ENCODE measurements at regions not wholly inside any gene's neighbourhood (a gene's known extent, or its start where the extent isn't known, plus 50 kb on each side); places are given as distances from the start of the nearest gene placed in this dataset.

DNA sequence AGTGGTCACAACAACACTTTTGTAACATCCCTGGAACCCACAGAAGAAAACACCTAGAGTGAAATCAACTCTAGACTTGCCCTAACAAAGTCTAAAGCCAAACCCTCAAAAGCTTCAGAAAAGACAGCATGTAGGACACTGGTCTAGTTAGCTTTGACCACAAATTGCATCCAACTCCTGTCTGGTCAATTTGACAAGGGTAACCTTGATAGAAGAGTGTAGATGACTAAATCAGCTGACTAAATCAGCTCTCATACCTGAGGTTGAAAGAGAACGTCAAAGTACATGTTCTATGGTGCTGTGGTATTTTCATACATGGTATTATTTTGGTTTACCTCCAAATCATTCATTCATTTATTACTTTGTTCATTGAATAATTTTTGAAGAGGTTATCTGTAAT is 272.8 kb downstream of the KLF5 start:
- H3K36me3 ChIP-seq (ENCODE audit: control insufficient read depth, insufficient read depth, low read length), result no peaks in the 10 kb centered on the region
- H3K4me3 ChIP-seq (replicated peaks; ENCODE audit: low read depth, low read length), result no peak overlapping the region
- DNase-seq (ENCODE audit: extremely low read depth, insufficient read length), result no peak
- H3K27me3 ChIP-seq (replicated peaks; ENCODE audit: control insufficient read depth, insufficient read depth, low read length), result no peaks in the 10 kb centered on the region
- TF ChIP-seq, protein P1, sequence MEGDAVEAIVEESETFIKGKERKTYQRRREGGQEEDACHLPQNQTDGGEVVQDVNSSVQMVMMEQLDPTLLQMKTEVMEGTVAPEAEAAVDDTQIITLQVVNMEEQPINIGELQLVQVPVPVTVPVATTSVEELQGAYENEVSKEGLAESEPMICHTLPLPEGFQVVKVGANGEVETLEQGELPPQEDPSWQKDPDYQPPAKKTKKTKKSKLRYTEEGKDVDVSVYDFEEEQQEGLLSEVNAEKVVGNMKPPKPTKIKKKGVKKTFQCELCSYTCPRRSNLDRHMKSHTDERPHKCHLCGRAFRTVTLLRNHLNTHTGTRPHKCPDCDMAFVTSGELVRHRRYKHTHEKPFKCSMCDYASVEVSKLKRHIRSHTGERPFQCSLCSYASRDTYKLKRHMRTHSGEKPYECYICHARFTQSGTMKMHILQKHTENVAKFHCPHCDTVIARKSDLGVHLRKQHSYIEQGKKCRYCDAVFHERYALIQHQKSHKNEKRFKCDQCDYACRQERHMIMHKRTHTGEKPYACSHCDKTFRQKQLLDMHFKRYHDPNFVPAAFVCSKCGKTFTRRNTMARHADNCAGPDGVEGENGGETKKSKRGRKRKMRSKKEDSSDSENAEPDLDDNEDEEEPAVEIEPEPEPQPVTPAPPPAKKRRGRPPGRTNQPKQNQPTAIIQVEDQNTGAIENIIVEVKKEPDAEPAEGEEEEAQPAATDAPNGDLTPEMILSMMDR (IDR thresholded peaks at IDR 0.05; ENCODE audit: insufficient read depth, low read length, poor library complexity, severe bottlenecking), result no peak

DNA sequence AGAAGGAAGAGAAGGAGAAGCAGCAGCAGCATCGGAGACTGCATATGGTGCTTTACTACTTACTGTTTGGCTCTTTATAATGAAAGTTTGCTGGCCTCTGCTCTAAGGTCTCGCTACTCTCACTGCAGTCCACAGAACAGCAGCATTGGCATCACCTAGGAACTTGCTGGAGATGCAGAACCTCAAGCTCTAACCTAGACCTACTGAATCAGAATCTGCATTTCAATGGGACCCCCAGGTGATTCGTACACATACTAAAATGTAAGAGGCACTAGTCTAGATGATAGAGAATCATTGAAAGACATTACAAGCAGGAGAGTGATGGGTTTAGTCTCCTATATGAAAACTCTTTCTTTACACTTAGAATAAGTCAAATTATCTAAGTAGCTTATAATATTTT is 270.6 kb downstream of the KLF5 start:
- TF ChIP-seq, protein P1 (IDR thresholded peaks at IDR 0.05; ENCODE audit: insufficient read depth, low read length, poor library complexity, severe bottlenecking), result no peak
- Histone ChIP-seq H3K4me3 (replicated peaks; ENCODE audit: low read depth, low read length) (no peak overlapping the region), H3K36me3 (ENCODE audit: control insufficient read depth, insufficient read depth, low read length) (no peaks in the 10 kb centered on the region), H3K27me3 (replicated peaks; ENCODE audit: control insufficient read depth, insufficient read depth, low read length) (no peaks in the 10 kb centered on the region)
- no peak for DNase-seq (ENCODE audit: extremely low read depth, insufficient read length)

DNA sequence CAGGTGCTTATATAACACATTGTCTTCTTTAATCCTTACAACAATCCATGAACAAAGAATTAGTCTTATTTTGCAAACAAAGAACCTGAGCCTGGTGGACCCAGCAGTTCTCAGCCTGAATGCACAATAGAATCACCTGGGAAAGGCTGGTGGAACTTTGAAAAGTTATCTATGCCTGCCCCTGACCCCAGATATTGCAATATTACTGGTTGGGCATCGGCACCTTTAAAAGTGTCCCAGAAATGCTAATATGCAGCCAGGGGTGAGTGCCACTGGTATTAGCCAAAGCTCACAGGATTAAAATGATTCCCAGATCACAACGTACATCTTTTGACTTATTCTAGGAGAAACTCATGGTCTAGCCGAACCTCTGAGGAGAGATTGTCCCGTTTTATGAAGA is 268.8 kb downstream of the KLF5 start:
- no peak for DNase-seq (ENCODE audit: extremely low read depth, insufficient read length)
- TF ChIP-seq, protein P1 (IDR thresholded peaks at IDR 0.05; ENCODE audit: insufficient read depth, low read length, poor library complexity, severe bottlenecking), result no peak
- Histone ChIP-seq H3K27me3 (replicated peaks; ENCODE audit: control insufficient read depth, insufficient read depth, low read length) (no peaks in the 10 kb centered on the region), H3K4me3 (replicated peaks; ENCODE audit: low read depth, low read length) (no peak overlapping the region), H3K36me3 (ENCODE audit: control insufficient read depth, insufficient read depth, low read length) (no peaks in the 10 kb centered on the region)

DNA sequence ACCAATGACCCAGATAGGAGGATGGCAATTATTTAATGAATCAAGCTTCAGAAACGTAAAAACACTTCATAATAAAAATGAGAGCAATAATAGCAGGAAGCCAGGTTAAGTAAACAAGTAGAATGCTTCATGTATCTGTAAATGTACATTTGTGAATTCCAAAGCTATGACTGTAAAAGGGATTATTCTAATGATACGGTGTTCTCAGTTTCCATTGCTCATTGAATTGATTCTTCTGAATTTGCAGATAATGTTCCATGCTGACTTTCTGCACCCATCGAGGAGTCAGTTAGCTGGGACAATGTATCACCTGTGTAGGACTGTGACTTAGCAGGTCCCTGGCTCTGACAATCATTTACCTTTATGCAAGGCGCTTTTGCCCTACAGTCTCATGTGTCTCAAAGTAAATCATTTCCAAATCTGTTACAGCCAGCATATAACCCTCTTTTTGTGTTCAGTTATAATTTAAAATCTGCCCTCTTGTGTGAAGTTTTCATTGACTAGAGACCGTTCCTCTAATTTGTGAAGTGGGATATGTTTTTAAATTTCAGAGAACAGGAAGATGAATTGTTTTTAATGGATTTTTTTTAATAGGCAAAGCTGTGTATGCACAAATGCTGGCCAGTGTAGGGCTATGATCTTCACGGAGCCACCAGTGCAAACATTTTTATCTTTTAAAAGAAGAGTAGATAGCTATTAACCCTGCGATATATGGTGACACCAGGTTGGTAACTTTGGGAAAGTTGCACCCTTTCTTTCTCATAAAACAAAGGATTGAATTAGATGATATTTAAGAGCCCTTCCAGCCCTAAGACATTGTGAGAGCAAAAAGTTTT is 267.1 kb downstream of the KLF5 start:
- no peak overlapping the region for H3K4me3 ChIP-seq (replicated peaks; ENCODE audit: low read depth, low read length)
- H3K36me3 ChIP-seq (ENCODE audit: control insufficient read depth, insufficient read depth, low read length), result no peaks in the 10 kb centered on the region
- no peaks in the 10 kb centered on the region for H3K27me3 ChIP-seq (replicated peaks; ENCODE audit: control insufficient read depth, insufficient read depth, low read length)
- DNase-seq (ENCODE audit: extremely low read depth, insufficient read length), result no peak
- TF ChIP-seq, protein P1 (IDR thresholded peaks at IDR 0.05; ENCODE audit: insufficient read depth, low read length, poor library complexity, severe bottlenecking), result no peak

DNA sequence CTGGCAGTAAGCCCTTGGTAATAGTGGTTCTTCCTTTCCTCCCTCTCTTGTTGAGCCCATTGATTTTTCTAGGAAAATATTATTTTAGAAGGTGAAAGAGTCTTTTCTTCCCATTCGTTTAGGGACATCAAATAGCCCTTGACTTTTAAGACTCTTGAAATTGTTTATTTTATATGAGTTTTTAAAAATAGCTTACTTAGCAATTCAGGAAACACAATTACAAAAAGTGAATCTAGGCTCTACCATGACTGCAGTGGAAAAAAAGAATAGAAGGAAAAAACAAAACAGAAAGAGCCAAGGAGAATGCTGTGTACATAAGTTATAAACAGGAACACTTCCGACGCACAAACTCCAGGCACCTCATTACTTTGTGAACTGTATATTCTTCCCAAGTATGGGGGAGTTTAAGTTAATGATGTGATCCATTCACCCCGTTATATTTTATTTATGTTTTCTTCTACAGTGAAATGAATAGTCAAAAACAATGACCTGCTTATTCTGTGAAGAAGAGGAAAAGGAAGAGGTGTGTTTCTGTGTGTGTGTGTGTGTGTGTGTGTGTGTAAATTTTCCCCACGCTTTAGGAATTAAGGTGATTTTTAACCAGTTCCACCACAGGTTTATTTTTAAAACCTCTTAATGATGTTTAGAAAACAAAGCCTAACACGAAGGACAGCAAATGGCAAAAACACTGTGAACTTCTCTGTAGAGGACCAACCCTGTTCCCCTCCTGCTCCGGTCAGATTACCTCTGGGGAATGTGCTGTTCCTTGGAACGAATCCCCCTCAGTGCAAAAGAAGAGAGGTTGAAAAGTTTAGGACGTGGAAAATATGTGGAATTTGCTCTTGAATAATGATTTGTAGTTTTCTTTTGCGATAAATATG is 266.3 kb downstream of the KLF5 start:
- no peak overlapping the region for H3K4me3 ChIP-seq (replicated peaks; ENCODE audit: low read depth, low read length)

More for the DNA sequence above, 266.3 kb downstream of the KLF5 start:
- TF ChIP-seq, protein P1 (IDR thresholded peaks at IDR 0.05; ENCODE audit: insufficient read depth, low read length, poor library complexity, severe bottlenecking), result no peak
- H3K36me3 ChIP-seq (ENCODE audit: control insufficient read depth, insufficient read depth, low read length), result no peaks in the 10 kb centered on the region
- no peak for DNase-seq (ENCODE audit: extremely low read depth, insufficient read length)
- H3K27me3 ChIP-seq (replicated peaks; ENCODE audit: control insufficient read depth, insufficient read depth, low read length), result no peaks in the 10 kb centered on the region
